Neural cell (in vitro differentiated cells): ENCODE measurements at regions not wholly inside any gene's neighbourhood (a gene's known extent, or its start where the extent isn't known, plus 50 kb on each side); places are given as distances from the start of the nearest gene placed in this dataset.

Experiments
- H2AFZ ChIP-seq: fragments of 200-600, 300-800 bp; sonication (generic), shearing (Covaris generic); 2 replicates; pipeline ENCODE4 v1.6.0; 2014; ENCODE audit warnings: low read depth, mild to moderate bottlenecking, antibody characterized with exemption, low read length, moderate library complexity
- H3F3A ChIP-seq: fragments of 200-600 bp; shearing (Covaris generic); 2 replicates; pipeline ENCODE4 v1.6.1; 2016; ENCODE audit warnings: mild to moderate bottlenecking, moderate library complexity, mixed read lengths, antibody characterized with exemption, low read length; ENCODE audit not compliant: insufficient read depth, poor library complexity, severe bottlenecking
- H3K27ac ChIP-seq: fragments of 200-600, 300-800 bp; sonication (generic), shearing (Covaris generic); 2 replicates; pipeline ENCODE4 v1.5.1; 2014; ENCODE audit warnings: mild to moderate bottlenecking, low read length, moderate library complexity
- H3K27me3 ChIP-seq: fragments of 300-800, 200-600 bp; sonication (generic), shearing (Covaris generic); 2 replicates; pipeline ENCODE4 v1.6.0; 2014; ENCODE audit warnings: mild to moderate bottlenecking, low read depth, low read length, moderate library complexity; ENCODE audit not compliant: insufficient read depth
- H3K36me3 ChIP-seq: fragments of 300-800, 200-600 bp; sonication (generic), shearing (Covaris generic); 2 replicates; pipeline ENCODE4 v1.5.1; 2014; ENCODE audit warnings: mild to moderate bottlenecking, antibody characterized with exemption, low read length, moderate library complexity; ENCODE audit not compliant: insufficient read depth
- H3K4me2 ChIP-seq: fragments of 300-800, 200-600 bp; sonication (generic), shearing (Covaris generic); 2 replicates; pipeline ENCODE4 v1.6.0; 2014; ENCODE audit warnings: mild to moderate bottlenecking, low read length
- H3K4me3 ChIP-seq: fragments of 300-800, 200-600 bp; sonication (generic), shearing (Covaris generic); 2 replicates; pipeline ENCODE4 v1.5.1; 2014; ENCODE audit warnings: mild to moderate bottlenecking, low read length, moderate library complexity
- H3K79me2 ChIP-seq: fragments of 200-600 bp; shearing (Covaris generic); replicated peaks from 2 replicates; pipeline ENCODE4 v1.6.0; 2014; ENCODE audit warnings: mild to moderate bottlenecking, low read length, moderate library complexity; ENCODE audit not compliant: insufficient read depth
- H3K9ac ChIP-seq: fragments of 300-800, 200-600 bp; sonication (generic), shearing (Covaris generic); 2 replicates; pipeline ENCODE4 v1.6.1; 2016; ENCODE audit warnings: mild to moderate bottlenecking, low read length, mixed read lengths
- H3K9me2 ChIP-seq: fragments of 200-600 bp; shearing (Covaris generic); 2 replicates; pipeline ENCODE4 v1.6.1; 2016; ENCODE audit warnings: mild to moderate bottlenecking, low read length, mixed read lengths; ENCODE audit not compliant: insufficient read depth
- H3K9me3 ChIP-seq: fragments of 200-600, 300-800 bp; sonication (generic), shearing (Covaris generic); 2 replicates; pipeline ENCODE4 v1.6.1; 2016; ENCODE audit warnings: mild to moderate bottlenecking, mixed run types, low read length, moderate library complexity, mixed read lengths
- H4K20me1 ChIP-seq: fragments of 200-600 bp; shearing (Covaris generic); 2 replicates; pipeline ENCODE4 v1.6.1; 2016; ENCODE audit warnings: mild to moderate bottlenecking, mixed run types; ENCODE audit not compliant: insufficient read depth
- EP300 ChIP-seq: fragments of 450-650 bp; conservative IDR thresholded peaks from 2 replicates; pipeline ENCODE4 v1.6.1; 2014; ENCODE audit warnings: antibody characterized with exemption, mild to moderate bottlenecking, moderate library complexity; ENCODE audit not compliant: poor library complexity, severe bottlenecking
- EZH2 ChIP-seq: fragments of 200-600, 300-800 bp; shearing (Covaris generic), sonication (generic); IDR thresholded peaks from 2 replicates; pipeline ENCODE4 v1.6.1; 2014; ENCODE audit warnings: antibody characterized with exemption, low read length, borderline replicate concordance, mild to moderate bottlenecking; ENCODE audit not compliant: insufficient read depth, poor library complexity, severe bottlenecking
- MXI1 ChIP-seq: fragments of 450-650 bp; conservative IDR thresholded peaks from 2 replicates; pipeline ENCODE4 v1.6.1; 2014; ENCODE audit warnings: antibody characterized with exemption, mild to moderate bottlenecking; ENCODE audit not compliant: poor library complexity, severe bottlenecking
- POLR2AphosphoS5 ChIP-seq: IDR thresholded peaks from 2 replicates; pipeline ENCODE4 v1.6.1; 2012
- RAD21 ChIP-seq: fragments of 450-650 bp; conservative IDR thresholded peaks from 2 replicates; pipeline ENCODE4 v1.6.1; 2014; ENCODE audit warnings: antibody characterized with exemption, mild to moderate bottlenecking, moderate library complexity
- SMC3 ChIP-seq: fragments of 450-650 bp; conservative IDR thresholded peaks from 2 replicates; pipeline ENCODE4 v1.6.1; 2014; ENCODE audit warnings: antibody characterized with exemption, mild to moderate bottlenecking, moderate library complexity; ENCODE audit not compliant: poor library complexity
- TAF1 ChIP-seq: IDR thresholded peaks from 2 replicates; pipeline ENCODE4 v1.6.1; 2012; ENCODE audit warnings: low read depth
- TF ChIP-seq, protein P1 (sequence below): fragments of 450-650 bp; IDR thresholded peaks from 2 replicates; pipeline ENCODE4 v1.5.1; 2014; ENCODE audit warnings: antibody characterized with exemption, mild to moderate bottlenecking, moderate library complexity; ENCODE audit not compliant: poor library complexity, severe bottlenecking
- TF ChIP-seq, protein P2 (sequence below): IDR thresholded peaks from 2 replicates; pipeline ENCODE4 v1.6.1; 2012; ENCODE audit warnings: borderline replicate concordance

DNA sequence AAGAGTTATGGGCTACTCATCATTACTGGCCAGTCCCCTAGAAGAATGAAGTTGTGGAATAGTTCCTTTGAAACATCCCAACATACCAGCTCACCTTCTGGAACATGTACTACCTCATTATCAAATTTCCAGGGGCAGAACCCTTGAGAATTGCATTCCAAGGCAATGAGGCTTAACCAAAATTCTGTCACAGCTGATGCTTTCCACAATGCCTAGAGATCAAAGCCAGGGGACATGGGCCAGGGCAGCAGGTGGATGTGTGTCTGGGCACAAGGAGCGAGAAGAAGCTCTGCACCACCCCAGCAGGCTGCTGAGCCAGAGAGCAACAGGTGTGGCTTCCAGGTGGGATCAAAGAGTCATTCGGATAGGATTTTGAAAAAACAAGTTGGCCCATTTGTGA is 362.1 kb downstream of the EFNB2 start:
- TF ChIP-seq, protein P1, sequence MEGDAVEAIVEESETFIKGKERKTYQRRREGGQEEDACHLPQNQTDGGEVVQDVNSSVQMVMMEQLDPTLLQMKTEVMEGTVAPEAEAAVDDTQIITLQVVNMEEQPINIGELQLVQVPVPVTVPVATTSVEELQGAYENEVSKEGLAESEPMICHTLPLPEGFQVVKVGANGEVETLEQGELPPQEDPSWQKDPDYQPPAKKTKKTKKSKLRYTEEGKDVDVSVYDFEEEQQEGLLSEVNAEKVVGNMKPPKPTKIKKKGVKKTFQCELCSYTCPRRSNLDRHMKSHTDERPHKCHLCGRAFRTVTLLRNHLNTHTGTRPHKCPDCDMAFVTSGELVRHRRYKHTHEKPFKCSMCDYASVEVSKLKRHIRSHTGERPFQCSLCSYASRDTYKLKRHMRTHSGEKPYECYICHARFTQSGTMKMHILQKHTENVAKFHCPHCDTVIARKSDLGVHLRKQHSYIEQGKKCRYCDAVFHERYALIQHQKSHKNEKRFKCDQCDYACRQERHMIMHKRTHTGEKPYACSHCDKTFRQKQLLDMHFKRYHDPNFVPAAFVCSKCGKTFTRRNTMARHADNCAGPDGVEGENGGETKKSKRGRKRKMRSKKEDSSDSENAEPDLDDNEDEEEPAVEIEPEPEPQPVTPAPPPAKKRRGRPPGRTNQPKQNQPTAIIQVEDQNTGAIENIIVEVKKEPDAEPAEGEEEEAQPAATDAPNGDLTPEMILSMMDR: no peak
- TF ChIP-seq MXI1: no peak
- TF ChIP-seq, protein P2, sequence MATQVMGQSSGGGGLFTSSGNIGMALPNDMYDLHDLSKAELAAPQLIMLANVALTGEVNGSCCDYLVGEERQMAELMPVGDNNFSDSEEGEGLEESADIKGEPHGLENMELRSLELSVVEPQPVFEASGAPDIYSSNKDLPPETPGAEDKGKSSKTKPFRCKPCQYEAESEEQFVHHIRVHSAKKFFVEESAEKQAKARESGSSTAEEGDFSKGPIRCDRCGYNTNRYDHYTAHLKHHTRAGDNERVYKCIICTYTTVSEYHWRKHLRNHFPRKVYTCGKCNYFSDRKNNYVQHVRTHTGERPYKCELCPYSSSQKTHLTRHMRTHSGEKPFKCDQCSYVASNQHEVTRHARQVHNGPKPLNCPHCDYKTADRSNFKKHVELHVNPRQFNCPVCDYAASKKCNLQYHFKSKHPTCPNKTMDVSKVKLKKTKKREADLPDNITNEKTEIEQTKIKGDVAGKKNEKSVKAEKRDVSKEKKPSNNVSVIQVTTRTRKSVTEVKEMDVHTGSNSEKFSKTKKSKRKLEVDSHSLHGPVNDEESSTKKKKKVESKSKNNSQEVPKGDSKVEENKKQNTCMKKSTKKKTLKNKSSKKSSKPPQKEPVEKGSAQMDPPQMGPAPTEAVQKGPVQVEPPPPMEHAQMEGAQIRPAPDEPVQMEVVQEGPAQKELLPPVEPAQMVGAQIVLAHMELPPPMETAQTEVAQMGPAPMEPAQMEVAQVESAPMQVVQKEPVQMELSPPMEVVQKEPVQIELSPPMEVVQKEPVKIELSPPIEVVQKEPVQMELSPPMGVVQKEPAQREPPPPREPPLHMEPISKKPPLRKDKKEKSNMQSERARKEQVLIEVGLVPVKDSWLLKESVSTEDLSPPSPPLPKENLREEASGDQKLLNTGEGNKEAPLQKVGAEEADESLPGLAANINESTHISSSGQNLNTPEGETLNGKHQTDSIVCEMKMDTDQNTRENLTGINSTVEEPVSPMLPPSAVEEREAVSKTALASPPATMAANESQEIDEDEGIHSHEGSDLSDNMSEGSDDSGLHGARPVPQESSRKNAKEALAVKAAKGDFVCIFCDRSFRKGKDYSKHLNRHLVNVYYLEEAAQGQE: no peak
- TF ChIP-seq POLR2AphosphoS5: no peak
- no peak for TF ChIP-seq SMC3
- TF ChIP-seq EZH2: no peak
- no peak for TF ChIP-seq TAF1
- TF ChIP-seq RAD21: no peak
- H3K4me2 ChIP-seq: no peak overlapping the region

DNA sequence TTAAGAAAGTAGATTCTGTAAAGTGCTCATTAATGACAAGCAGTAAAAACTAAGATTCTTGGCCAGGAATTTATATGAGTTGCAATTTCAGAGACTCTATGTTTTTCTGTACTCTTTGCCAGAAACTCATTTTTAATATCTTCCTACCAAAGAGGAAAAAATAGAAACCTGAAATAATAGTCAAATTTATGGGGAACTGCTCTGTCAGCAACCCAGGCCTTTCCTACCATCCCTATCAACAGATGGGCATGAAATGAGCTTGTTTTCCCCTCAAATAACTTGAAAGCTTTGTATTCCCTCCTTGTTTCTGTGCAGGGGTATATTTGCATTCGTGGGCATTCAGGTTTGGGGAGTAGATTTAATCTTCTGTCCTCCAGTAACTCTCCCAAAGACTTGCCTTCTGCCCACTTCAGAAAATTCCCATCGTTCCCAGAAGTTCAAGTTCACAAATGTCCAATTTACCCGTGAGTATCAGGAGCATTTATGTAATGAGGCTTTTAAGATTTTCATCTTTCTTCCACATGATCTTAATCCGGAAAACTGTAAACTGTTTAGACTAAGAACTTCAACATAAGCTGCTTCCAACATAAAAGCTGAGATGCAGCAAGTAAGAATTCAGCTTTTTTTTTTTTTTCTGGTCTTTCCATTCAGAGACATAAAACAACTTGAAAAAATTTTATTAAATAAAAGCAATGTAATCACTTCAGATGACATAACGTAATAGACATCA is 363.1 kb downstream of the EFNB2 start:
- Histone ChIP-seq H3K9me2 (no peaks in the 10 kb centered on the region), H3F3A (no peaks in the 10 kb centered on the region), H3K9ac (no peak overlapping the region), H3K4me2 (no peak overlapping the region), H4K20me1 (no peaks in the 10 kb centered on the region), H3K27me3 (no peaks in the 10 kb centered on the region), H3K36me3 (no peaks in the 10 kb centered on the region), H3K79me2 (no peaks in the 10 kb centered on the region), H3K4me3 (no peak overlapping the region), H3K27ac (no peak overlapping the region), H3K9me3 (no peaks in the 10 kb centered on the region), H2AFZ (no peak overlapping the region)
- TF ChIP-seq POLR2AphosphoS5 (no peak), RAD21 (no peak), SMC3 (no peak), MXI1 (no peak), EZH2 (no peak), TAF1 (no peak), EP300 (no peak)
- TF ChIP-seq, protein P1: no peak
- TF ChIP-seq, protein P2: no peak

More for the DNA sequence above, 362.1 kb downstream of the EFNB2 start:
- H3K27ac ChIP-seq: no peak overlapping the region
- no peaks in the 10 kb centered on the region for H3K36me3 ChIP-seq
- H3K79me2 ChIP-seq: no peaks in the 10 kb centered on the region
- no peak overlapping the region for H2AFZ ChIP-seq
- no peaks in the 10 kb centered on the region for H4K20me1 ChIP-seq
- H3K4me3 ChIP-seq: no peak overlapping the region
- no peaks in the 10 kb centered on the region for H3K9me2 ChIP-seq
- no peaks in the 10 kb centered on the region for H3K27me3 ChIP-seq
- no peaks in the 10 kb centered on the region for H3F3A ChIP-seq
- no peaks in the 10 kb centered on the region for H3K9me3 ChIP-seq
- H3K9ac ChIP-seq: no peak overlapping the region
